BJ (cell line): ENCODE measurements at regions not wholly inside any gene's neighbourhood (a gene's known extent, or its start where the extent isn't known, plus 50 kb on each side); places are given as distances from the start of the nearest gene placed in this dataset.

ENCODE experiments used
- CTCF ChIA-PET: fragments of 350-600 bp; formaldehyde crosslinking; extraction: SDS; loops from one replicate; lab custom pipeline; 2021; ENCODE audit warnings: antibody characterized with exemption, inconsistent platforms; lab: Yijun Ruan, JAX
- POLR2A ChIA-PET: fragments of 300-600 bp; sonication (Branson Sonifier 250); formaldehyde crosslinking; extraction: SDS; loops from one replicate; lab custom pipeline; 2021; ENCODE audit warnings: antibody characterized with exemption; lab: Charles Lee
- DNase-seq: peaks from one replicate; pipeline ENCODE4 v3.0.0-alpha.2; 2011; ENCODE audit warnings: low read depth
- H3K27me3 ChIP-seq: 2 replicates; pipeline ENCODE4 v1.6.0; 2011; ENCODE audit warnings: low read length; ENCODE audit not compliant: control insufficient read depth, insufficient read depth
- H3K36me3 ChIP-seq: 2 replicates; pipeline ENCODE4 v1.5.1; 2011; ENCODE audit warnings: low read length; ENCODE audit not compliant: control insufficient read depth, insufficient read depth
- H3K4me3 ChIP-seq: 2 replicates; pipeline ENCODE4 v1.5.1; 2011; ENCODE audit warnings: low read depth, mild to moderate bottlenecking, control low read depth, low read length
- TF ChIP-seq, protein P1 (sequence below): IDR thresholded peaks from 2 replicates; pipeline ENCODE4 v1.5.1; 2011; ENCODE audit warnings: low read depth, mild to moderate bottlenecking, control low read depth, inconsistent platforms, low read length, moderate library complexity; ENCODE audit not compliant: insufficient read depth

DNA sequence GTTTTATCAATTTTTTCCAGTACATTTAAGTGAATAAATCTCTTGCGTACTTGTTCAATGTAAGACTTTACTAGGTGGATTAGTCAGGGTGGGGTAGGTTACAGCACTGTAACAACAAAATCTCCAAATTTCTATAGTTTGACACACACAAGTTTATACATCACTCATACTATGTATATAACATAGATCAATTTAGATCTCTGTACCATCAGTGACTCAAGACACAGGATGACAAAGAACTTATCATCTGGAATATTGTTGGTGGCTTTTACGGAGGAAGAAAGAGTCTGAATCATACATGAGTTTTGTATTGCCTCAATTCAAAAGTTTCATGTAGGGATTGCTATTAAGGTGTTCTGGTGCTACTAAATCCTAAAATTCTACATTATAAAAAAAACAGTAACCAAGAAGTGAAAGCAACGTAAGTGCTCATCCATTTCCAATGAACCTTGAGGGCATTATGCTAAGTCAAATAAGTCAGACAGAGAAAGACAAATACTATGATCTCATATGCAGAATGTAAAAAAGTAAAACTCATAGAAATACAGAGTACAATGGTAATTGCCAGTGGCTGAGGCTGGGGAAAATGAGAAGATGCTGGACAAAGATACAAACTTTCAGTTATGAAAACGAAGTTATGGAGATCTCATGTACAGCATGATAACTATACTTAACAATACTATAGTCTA is 98.0 kb upstream of the DKK2 start:
- no peak overlapping the region for H3K4me3 ChIP-seq
- DNase-seq = no peak
- no peaks in the 10 kb centered on the region for H3K27me3 ChIP-seq
- H3K36me3 ChIP-seq = no peaks in the 10 kb centered on the region
- ChIA-PET POLR2A (no interaction called here), CTCF (no interaction called here)
- TF ChIP-seq, protein P1, sequence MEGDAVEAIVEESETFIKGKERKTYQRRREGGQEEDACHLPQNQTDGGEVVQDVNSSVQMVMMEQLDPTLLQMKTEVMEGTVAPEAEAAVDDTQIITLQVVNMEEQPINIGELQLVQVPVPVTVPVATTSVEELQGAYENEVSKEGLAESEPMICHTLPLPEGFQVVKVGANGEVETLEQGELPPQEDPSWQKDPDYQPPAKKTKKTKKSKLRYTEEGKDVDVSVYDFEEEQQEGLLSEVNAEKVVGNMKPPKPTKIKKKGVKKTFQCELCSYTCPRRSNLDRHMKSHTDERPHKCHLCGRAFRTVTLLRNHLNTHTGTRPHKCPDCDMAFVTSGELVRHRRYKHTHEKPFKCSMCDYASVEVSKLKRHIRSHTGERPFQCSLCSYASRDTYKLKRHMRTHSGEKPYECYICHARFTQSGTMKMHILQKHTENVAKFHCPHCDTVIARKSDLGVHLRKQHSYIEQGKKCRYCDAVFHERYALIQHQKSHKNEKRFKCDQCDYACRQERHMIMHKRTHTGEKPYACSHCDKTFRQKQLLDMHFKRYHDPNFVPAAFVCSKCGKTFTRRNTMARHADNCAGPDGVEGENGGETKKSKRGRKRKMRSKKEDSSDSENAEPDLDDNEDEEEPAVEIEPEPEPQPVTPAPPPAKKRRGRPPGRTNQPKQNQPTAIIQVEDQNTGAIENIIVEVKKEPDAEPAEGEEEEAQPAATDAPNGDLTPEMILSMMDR = no peak

DNA sequence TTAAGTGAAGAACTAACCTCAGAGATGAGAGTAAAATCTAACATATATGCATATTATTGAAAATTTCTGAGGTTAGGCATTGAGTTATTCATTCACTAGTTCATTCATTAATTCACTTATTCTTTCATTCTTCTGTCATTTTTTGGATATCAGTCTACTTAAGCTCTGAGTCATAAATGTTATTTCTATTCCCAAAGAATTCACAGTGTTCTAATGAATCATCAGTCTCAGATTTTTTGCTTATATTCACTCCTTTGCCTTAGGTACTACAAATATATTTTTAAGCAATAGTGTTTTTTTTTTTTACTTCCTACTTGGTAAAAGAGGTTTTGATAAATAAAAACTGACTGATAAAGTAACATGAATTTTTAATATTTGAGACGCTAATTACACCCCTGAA is 95.2 kb upstream of the DKK2 start:
- Histone ChIP-seq H3K27me3 (no peaks in the 10 kb centered on the region), H3K36me3 (no peaks in the 10 kb centered on the region), H3K4me3 (no peak overlapping the region)
- no peak for DNase-seq
- POLR2A ChIA-PET = no interaction called here
- CTCF ChIA-PET = interaction anchor here (0.8 kb wide), 1 partner anchor 51 kb away, joined by 3 read pairs; no protein-coding TSS in a partner anchor
- TF ChIP-seq, protein P1 = no peak

DNA sequence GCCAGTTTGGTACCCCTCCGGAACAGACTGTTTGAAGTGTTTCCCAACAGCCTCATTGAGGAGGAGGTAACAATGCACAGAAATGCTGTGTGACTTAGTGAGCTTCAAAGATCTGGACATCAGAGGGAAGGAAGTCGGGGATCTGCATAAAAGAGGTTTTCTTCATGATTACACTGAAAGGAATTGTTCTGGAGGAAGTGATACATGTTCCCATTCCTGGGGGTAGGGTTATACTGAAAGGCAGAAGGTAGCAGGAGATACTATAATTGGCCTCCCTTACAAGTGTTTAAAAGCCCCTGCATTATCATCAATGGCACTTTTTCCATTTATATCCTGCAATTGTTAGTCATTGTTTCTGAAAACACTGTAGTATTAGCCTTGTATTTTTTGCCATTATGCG is 94.0 kb upstream of the DKK2 start:
- POLR2A ChIA-PET = no interaction called here
- no peaks in the 10 kb centered on the region for H3K36me3 ChIP-seq
- CTCF ChIA-PET = no interaction called here
- H3K27me3 ChIP-seq = no peaks in the 10 kb centered on the region
- DNase-seq = no peak
- TF ChIP-seq, protein P1 = no peak
- no peak overlapping the region for H3K4me3 ChIP-seq

DNA sequence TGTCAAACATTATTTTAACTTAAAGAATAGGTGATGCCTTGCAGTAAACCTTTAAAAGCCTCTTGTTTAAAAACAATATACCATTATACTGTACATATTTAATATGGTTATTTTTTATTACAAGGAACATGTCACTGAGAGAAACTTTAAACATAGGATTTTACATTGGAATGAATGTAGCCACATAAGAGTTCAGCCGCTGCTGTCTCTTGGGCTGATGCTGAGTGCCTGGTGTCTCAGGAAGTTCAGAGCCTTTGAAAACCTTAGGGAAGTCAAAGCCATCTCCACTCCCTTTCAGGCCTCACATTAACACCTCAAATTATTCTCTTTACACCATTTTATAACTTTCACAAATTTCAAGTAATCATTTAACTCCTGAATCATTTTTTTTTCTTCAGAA is 93.5 kb upstream of the DKK2 start:
- ChIA-PET CTCF (no interaction called here), POLR2A (no interaction called here)
- Histone ChIP-seq H3K36me3 (no peaks in the 10 kb centered on the region), H3K4me3 (no peak overlapping the region), H3K27me3 (no peaks in the 10 kb centered on the region)
- DNase-seq = no peak
- TF ChIP-seq, protein P1 = no peak

- ChIA-PET CTCF (no interaction called here), POLR2A (no interaction called here)
- Histone ChIP-seq H3K4me3 (no peak overlapping the region), H3K27me3 (no peaks in the 10 kb centered on the region), H3K36me3 (no peaks in the 10 kb centered on the region)
- DNase-seq = no peak
- TF ChIP-seq, protein P1 = no peak
These were observed 93.0 kb upstream of the DKK2 start for GRCh38 chr4:107129076-107129475.
